ENCODE measurements at regions not wholly inside any gene's neighbourhood (a gene's known extent, or its start where the extent isn't known, plus 50 kb on each side); places are given as distances from the start of the nearest gene placed in this dataset.

DNA sequence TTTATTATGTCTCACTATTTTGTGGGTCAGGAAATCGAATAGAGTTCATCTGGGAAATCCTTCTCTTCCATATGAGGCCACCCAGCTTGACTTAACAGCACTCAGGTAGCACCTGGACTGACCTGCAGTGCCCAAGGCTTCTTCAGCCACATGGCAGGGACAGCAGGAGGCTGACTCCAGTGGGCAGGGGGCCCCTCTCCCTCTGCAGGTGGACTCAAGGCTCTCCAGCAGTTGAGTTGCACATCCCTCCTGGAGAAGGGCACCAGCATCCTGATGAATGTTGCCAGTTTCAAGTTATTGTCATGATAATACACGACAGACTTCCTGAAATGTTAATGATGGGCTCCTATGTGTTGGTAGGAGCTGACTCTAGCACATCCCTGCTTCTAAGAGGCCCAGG, 338.1 kb upstream of the RAB6C start:
- ATAC-seq (no peak), DNase-seq (no peak)
- H3K4me2 ChIP-seq (ENCODE audit: low read length): no peak overlapping the region
- no peak overlapping the region for H3K4me3 ChIP-seq (ENCODE audit: low read length)
- POLR2A ChIA-PET (ENCODE audit: unreplicated experiment): no interaction called here
- H3K9me3 ChIP-seq (ENCODE audit: low read length): no peaks in the 10 kb centered on the region
- H3F3A ChIP-seq (ENCODE audit: low read length, unreplicated experiment): no peaks in the 10 kb centered on the region
- H4K20me1 ChIP-seq (ENCODE audit: low read length): no peaks in the 10 kb centered on the region
- H3K27me3 ChIP-seq (ENCODE audit: low read length): peaks cover 16% of the 10 kb centered on the region
- H3K27ac ChIP-seq (ENCODE audit: low read length): no peak overlapping the region
- H3K36me3 ChIP-seq (ENCODE audit: low read depth, low read length): no peaks in the 10 kb centered on the region
- no peak for TF ChIP-seq EZH2 (IDR thresholded peaks at IDR 0.05; ENCODE audit: low read length, unreplicated experiment)
- TF ChIP-seq EZH2phosphoT487 (IDR thresholded peaks at IDR 0.05; ENCODE audit: borderline replicate concordance, low read length): no peak
- no peak for TF ChIP-seq CTCF (conservative IDR thresholded peaks at IDR 0.05; ENCODE audit: low read depth, low read length)
- H2AFZ ChIP-seq (ENCODE audit: low read length): no peak overlapping the region
- no peak overlapping the region for H3K9ac ChIP-seq (ENCODE audit: low read length)
- H3K79me2 ChIP-seq (ENCODE audit: low read length): no peaks in the 10 kb centered on the region
- H3K4me1 ChIP-seq (ENCODE audit: insufficient read depth, low read length): no peaks in the 10 kb centered on the region
- CTCF ChIA-PET: no interaction called here
- intact Hi-C loops (cut with micrococcal nuclease): no loop called here
- H3K9me2 ChIP-seq (replicated peaks; ENCODE audit: low read length): no peaks in the 10 kb centered on the region
- no TSS peak for BruUV-seq (replicated peaks)

DNA sequence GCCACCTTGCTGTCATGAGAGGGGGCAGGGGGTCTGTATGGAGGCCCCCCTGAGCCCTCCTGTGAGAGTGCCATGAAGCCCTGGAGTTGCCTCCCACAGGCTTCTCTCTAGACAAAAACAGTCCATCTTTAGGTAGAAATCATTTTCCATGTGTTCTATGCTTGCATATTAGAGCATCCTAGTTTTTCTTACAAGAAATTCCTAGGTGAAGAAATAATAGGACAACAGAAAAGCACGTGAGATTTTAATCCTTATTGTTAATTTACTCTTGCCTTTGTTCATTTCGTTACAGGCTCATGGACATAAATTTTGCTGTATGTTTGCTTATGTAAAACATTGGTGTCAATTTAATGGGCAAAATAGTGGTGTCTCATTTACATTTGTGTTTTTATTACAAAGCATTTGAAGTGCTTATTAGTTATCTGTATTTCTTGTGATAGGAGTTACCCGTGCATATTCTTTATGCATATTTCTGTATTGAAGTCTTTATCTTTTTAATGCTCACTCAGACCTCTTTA, 336.9 kb upstream of the RAB6C start:
- no peak overlapping the region for H3K4me3 ChIP-seq (ENCODE audit: low read length)
- BruUV-seq (replicated peaks): no TSS peak
- no peaks in the 10 kb centered on the region for H3K4me1 ChIP-seq (ENCODE audit: insufficient read depth, low read length)
- ATAC-seq (no peak), DNase-seq (no peak)
- ChIA-PET POLR2A (ENCODE audit: unreplicated experiment) (no interaction called here), CTCF (no interaction called here)
- H3K36me3 ChIP-seq (ENCODE audit: low read depth, low read length): no peaks in the 10 kb centered on the region
- H2AFZ ChIP-seq (ENCODE audit: low read length): no peak overlapping the region
- no peak overlapping the region for H3K27ac ChIP-seq (ENCODE audit: low read length)
- H4K20me1 ChIP-seq (ENCODE audit: low read length): no peaks in the 10 kb centered on the region
- no peaks in the 10 kb centered on the region for H3K9me3 ChIP-seq (ENCODE audit: low read length)
- H3K4me2 ChIP-seq (ENCODE audit: low read length): no peak overlapping the region
- no peaks in the 10 kb centered on the region for H3F3A ChIP-seq (ENCODE audit: low read length, unreplicated experiment)
- TF ChIP-seq EZH2phosphoT487 (IDR thresholded peaks at IDR 0.05; ENCODE audit: borderline replicate concordance, low read length) (no peak), CTCF (conservative IDR thresholded peaks at IDR 0.05; ENCODE audit: low read depth, low read length) (no peak), EZH2 (IDR thresholded peaks at IDR 0.05; ENCODE audit: low read length, unreplicated experiment) (no peak)
- no peaks in the 10 kb centered on the region for H3K9me2 ChIP-seq (replicated peaks; ENCODE audit: low read length)
- H3K9ac ChIP-seq (ENCODE audit: low read length): no peak overlapping the region
- H3K27me3 ChIP-seq (ENCODE audit: low read length): peaks cover 8% of the 10 kb centered on the region; the same call in 1 of the 2 replicates
- no peaks in the 10 kb centered on the region for H3K79me2 ChIP-seq (ENCODE audit: low read length)
- intact Hi-C loops (cut with micrococcal nuclease): no loop called here

DNA sequence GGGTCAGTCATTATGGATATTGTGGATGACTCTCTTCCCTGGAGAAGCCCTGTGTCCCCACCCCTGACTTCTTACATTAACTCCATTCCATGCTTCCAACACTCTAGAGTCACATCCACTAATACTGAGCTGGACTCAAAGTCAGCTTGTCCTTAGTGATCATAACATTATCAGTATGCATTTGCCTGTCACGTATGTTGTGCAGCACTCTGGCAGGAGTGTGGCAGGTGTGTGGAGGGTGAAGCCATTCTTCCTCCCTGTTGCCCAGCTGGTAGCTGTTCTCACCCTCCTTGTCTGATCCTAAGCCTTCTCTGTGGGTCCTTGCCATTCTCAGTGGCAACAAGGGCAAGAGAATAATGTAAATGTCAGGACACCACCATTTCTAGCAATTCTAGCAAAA, 334.1 kb upstream of the RAB6C start:
- no peaks in the 10 kb centered on the region for H3K79me2 ChIP-seq (ENCODE audit: low read length)
- H4K20me1 ChIP-seq (ENCODE audit: low read length): no peaks in the 10 kb centered on the region
- 0 out of 2 replicates have a peak, but pooled peaks cover 4% of the 10 kb centered on the region for H3K27me3 ChIP-seq (ENCODE audit: low read length)
- intact Hi-C loops (cut with micrococcal nuclease): no loop called here
- H2AFZ ChIP-seq (ENCODE audit: low read length): no peak overlapping the region
- ATAC-seq (no peak), DNase-seq (no peak)
- no peak overlapping the region for H3K9ac ChIP-seq (ENCODE audit: low read length)
- H3F3A ChIP-seq (ENCODE audit: low read length, unreplicated experiment): no peaks in the 10 kb centered on the region
- H3K27ac ChIP-seq (ENCODE audit: low read length): no peak overlapping the region
- no peaks in the 10 kb centered on the region for H3K36me3 ChIP-seq (ENCODE audit: low read depth, low read length)
- ChIA-PET CTCF (no interaction called here), POLR2A (ENCODE audit: unreplicated experiment) (no interaction called here)
- no peaks in the 10 kb centered on the region for H3K4me1 ChIP-seq (ENCODE audit: insufficient read depth, low read length)
- TF ChIP-seq CTCF (conservative IDR thresholded peaks at IDR 0.05; ENCODE audit: low read depth, low read length) (no peak), EZH2 (IDR thresholded peaks at IDR 0.05; ENCODE audit: low read length, unreplicated experiment) (no peak), EZH2phosphoT487 (IDR thresholded peaks at IDR 0.05; ENCODE audit: borderline replicate concordance, low read length) (no peak)
- no peaks in the 10 kb centered on the region for H3K9me3 ChIP-seq (ENCODE audit: low read length)
- no TSS peak for BruUV-seq (replicated peaks)
- no peak overlapping the region for H3K4me2 ChIP-seq (ENCODE audit: low read length)
- H3K4me3 ChIP-seq (ENCODE audit: low read length): no peak overlapping the region
- no peaks in the 10 kb centered on the region for H3K9me2 ChIP-seq (replicated peaks; ENCODE audit: low read length)
